22Rv1 (cell line): ENCODE measurements at regions not wholly inside any gene's neighbourhood (a gene's known extent, or its start where the extent isn't known, plus 50 kb on each side); places are given as distances from the start of the nearest gene placed in this dataset.

Experiments used
- H3K27ac ChIP-seq: fragments of 450-650 bp; 2 replicates; pipeline ENCODE4 v1.5.1; 2017
- CTCF ChIP-seq: fragments of 450-650 bp; IDR thresholded peaks from 2 replicates; pipeline ENCODE4 v1.5.1; 2017; ENCODE audit warnings: mild to moderate bottlenecking
- ZFX ChIP-seq: fragments of 450-650 bp; IDR thresholded peaks from 2 replicates; pipeline ENCODE4 v1.6.1; 2017; ENCODE audit warnings: antibody characterized with exemption, borderline replicate concordance

GRCh38 chr2:121831841-121832240 is 76.4 kb downstream of the TSN start:
- no peak overlapping the region for H3K27ac ChIP-seq

GRCh38 chr2:121832412-121833357 is 77.2 kb downstream of the TSN start:
- H3K27ac ChIP-seq = no peak overlapping the region
- TF ChIP-seq CTCF = no peak
- no peak for TF ChIP-seq ZFX

More at GRCh38 chr2:121831841-121832240, 76.4 kb downstream of the TSN start:
- TF ChIP-seq CTCF (no peak), ZFX (no peak)

- TF ChIP-seq ZFX (no peak), CTCF (no peak)
- H3K27ac ChIP-seq = no peak overlapping the region
Observed at GRCh38 chr2:121833358-121833723, 77.9 kb downstream of the TSN start.

GRCh38 chr2:121836611-121837010 is 81.2 kb downstream of the TSN start:
- no peak for TF ChIP-seq CTCF
- TF ChIP-seq ZFX = no peak
- no peak overlapping the region for H3K27ac ChIP-seq

- TF ChIP-seq ZFX (no peak), CTCF (no peak)
- H3K27ac ChIP-seq = no peak overlapping the region
Observed at GRCh38 chr2:121837591-121837990, 82.1 kb downstream of the TSN start.

- no peak overlapping the region for H3K27ac ChIP-seq
- TF ChIP-seq ZFX (no peak), CTCF (no peak)
Observed at GRCh38 chr2:121838551-121838950, 83.1 kb downstream of the TSN start.

- TF ChIP-seq CTCF (no peak), ZFX (no peak)
- H3K27ac ChIP-seq = no peak overlapping the region
Observed at GRCh38 chr2:121839584-121839983, 84.1 kb downstream of the TSN start.
